Stimulated activated CD4-positive, alpha-beta T cell treated with anti-CD3 and anti-CD28 coated beads, Interleukin-4, amount 100 ng/mL, for 4 hours (primary cell): ENCODE measurements at regions not wholly inside any gene's neighbourhood (a gene's known extent, or its start where the extent isn't known, plus 50 kb on each side); places are given as distances from the start of the nearest gene placed in this dataset.

Source experiments
- DNase-seq, 2 experiments: peaks; one replicate each; pipeline ENCODE4 v3.0.0-alpha.2; 2020

GRCh38 chr18:40929399-40929798, 1025.6 kb upstream of the PIK3C3 start:
- no peak for DNase-seq

DNA sequence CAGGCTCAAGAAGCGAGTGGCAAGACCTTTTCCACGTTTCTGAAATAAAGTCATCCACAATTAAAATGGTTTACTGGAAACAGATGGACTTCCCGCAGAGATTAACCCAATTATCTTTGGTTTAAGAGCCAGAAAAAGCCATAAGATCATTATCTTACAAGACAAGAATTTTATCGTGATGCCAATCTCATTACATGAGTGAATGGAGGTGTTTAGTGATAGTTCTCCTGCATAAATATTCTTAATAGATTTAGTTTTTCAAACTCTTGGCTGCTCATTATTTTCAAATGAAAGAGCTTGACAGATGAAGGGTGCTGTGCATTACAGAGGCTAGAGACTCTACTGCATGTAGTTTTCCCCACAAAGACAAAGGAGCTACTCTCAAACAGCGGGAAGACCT, 1028.4 kb upstream of the PIK3C3 start:
- DNase-seq = no peak

DNA sequence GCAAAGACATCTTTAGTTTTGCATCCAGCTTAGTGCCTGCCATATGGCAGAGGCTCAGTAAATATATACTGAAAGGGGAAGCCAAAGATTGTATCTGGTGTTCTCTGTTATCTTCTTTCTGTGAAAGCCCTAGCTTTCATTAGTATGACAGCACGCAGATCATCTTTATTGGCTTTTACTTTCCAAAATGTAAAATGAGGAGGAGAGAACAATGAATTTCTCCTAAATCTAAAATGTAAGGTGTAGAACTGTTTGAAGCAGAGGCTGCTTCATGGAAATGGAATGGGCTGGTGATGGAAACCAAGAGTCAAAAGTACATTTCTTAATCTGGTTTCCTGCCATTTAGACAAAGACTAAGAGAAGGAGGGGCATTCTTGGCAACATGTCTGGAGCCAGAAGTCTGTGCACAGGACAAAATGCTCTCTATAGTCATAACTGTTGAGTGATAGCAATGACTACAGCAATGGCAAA, 1029.9 kb upstream of the PIK3C3 start:
- no peak for DNase-seq

DNA sequence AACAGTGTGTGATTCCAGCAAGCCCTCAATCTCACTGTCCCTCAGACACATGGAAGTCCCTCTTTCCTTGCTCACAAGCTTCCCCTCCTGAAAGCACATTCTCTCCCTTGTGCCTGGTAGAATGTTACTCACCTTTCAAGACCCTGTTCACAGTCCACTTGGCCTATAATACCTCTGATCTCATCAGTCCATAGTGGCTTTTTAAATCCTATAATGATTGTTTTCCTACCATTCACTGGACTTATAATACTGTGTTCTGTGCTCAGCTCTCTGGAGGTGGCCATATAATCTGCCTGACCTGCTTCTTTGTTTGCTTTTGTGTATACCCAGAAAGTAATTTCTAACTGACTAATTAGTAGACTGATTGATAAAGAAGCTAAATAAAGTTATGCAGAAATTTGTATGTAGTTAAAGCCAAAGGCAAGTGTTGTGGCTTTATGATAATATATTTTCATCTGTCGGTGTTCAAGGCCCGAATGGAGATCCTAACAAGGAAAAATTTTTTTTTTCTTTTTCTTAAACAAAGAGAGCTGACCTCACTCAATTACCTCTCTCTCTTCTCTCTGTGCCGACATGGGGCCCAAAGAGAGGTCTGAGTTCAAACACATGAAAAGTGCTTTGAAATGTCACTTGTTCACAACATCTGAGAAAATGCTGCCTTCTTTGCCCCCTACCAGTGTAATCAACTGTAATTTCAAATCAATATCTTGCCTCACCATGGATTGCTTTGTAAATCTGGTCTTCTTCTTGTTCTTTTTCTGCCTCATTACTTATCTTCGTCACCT, 1033.0 kb upstream of the PIK3C3 start:
- DNase-seq = no peak

DNA sequence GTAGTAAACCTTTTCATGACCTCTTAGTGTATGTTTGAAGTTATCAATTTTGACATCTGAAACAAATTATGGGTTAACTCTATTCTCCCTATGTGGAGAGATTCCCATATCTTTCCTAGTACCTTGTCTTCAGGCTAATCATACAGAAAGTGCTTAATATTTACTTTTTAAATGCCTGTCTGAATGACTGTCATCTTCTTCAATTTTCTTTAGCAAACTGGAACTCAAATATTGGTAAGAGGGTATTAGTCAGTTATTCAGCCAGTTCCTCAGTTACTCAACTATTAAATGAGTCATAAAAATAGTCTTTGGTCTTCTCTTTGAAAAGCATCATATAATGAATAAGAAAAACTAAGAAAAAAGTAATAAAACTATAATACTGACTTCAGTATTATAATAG, 1038.0 kb upstream of the PIK3C3 start:
- no peak for DNase-seq

DNA sequence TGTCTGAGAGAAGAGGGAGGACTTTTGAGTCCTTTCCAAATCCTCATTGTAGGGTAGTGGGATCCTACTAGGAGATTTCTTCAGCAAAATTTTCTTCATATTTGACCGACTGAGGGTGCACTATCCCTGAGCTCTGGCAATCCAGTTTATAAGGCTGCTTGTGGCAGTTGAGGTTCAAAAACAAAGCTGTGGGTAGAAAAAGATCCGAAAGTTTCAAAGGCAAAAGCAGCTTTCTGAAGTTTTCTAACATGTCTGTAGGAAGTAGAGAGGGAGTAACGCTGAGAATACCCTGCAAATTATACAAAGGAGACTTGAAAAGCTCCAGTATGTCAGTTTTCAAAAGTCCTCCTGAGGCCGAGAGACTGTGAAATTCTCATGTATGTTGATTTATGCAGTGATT, 1039.3 kb upstream of the PIK3C3 start:
- DNase-seq = no peak

GRCh38 chr18:40911582-40912254, 1043.3 kb upstream of the PIK3C3 start:
- no peak for DNase-seq

DNA sequence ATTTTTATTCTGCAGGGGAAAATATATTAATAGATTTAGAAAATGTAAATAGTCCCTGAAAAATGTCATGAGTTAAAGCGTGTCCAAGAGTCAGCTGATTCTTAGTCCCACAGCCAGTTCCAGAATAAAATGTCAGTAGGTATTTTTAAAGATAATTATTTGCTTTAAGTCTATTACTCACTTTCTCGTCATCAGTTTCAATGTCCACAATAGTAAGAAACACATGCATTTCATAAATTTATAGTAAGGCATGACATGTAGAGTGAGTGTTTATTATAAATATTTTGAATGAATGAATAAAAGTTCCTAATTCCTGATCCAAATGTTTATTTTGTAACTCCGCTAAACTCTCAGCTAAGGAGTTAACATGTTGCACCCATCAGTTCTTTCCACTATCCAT, 1044.0 kb upstream of the PIK3C3 start:
- no peak for DNase-seq

GRCh38 chr18:40907842-40908241, 1047.2 kb upstream of the PIK3C3 start:
- no peak for DNase-seq

- DNase-seq = no peak
Measured at GRCh38 chr18:40904295-40904694, 1050.7 kb upstream of the PIK3C3 start.

DNA sequence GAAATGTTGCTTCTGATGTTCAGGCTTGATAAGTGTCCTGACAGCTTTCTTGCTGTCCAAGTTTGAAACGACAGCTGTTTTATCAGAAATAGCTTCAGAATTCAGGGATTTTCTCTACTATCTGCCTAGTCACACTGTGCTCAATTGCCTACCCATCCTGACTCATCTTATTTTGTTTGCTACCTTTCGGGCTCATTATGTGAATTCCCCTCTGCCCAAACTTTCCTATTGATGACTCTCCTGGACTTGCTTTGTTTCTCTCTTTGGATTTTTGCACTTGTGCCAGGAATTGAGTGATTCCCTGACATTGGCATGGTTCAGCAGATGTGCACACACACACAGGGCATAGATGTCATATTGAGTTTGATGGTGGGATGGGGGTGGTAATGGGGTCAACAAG, 1052.6 kb upstream of the PIK3C3 start:
- no peak for DNase-seq

DNA sequence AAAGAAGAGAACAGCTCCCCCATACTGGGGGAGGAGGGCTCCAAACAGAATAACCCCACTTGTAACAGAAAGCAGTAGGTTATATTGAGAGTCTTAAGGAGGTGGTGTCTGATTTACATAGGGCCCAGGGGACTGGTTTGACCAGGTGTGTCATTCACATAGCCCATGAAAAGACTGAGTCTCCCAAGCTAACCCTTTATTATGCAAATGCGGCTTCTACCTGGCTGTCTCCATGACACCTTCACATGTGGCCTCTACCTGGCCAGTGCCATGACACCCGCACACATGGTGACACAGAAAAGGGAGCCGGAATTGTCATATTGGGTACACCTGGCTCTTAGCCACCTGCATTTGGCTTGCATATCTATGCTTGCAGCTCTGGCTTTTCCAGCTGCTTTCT, 1057.2 kb upstream of the PIK3C3 start:
- DNase-seq = no peak

DNA sequence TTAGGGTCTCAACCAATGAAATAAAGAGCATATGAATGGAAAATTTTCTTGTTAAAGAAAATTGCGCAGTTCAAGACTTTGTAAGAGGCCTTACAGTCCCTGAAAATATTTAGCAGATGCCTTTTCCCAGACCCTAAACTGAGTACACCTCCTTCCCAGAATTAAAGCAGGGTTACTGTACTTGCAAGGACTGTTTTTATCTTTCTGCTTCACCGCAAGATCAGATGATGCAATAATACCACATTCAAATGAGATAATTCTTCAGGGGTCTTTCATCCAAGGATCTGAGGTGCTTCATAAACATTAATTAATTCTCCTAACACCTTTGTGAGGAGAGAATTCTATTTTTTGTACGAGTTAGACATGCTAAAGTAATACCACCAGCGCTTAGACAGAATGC, 1071.8 kb upstream of the PIK3C3 start:
- DNase-seq = no peak

DNA sequence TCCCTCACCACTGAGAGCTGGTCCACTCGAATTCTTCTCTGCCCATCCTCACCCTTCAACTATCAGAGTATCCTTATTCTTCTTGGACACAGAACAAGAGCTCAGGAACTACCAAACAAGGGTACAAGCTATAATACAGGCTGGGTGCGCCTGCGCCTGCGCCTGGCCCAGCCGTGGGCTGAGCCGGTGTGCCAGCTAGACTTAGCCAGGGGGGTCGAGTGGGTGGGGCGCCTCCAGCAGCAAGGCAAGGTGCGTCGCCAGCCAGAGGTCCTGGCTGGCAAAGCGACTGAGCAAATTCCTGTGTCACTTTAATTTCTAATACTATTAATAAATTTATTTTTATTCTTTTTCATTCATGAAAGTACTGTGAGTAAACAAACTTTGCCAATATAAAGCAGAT, 1072.6 kb upstream of the PIK3C3 start:
- no peak for DNase-seq

- no peak for DNase-seq
Measured at GRCh38 chr18:40878371-40878770, 1076.7 kb upstream of the PIK3C3 start.

GRCh38 chr18:40877096-40877495, 1077.9 kb upstream of the PIK3C3 start:
- DNase-seq = no peak

GRCh38 chr18:40875101-40875615, 1079.9 kb upstream of the PIK3C3 start:
- DNase-seq = no peak

GRCh38 chr18:40874233-40874632, 1080.8 kb upstream of the PIK3C3 start:
- DNase-seq = no peak

DNA sequence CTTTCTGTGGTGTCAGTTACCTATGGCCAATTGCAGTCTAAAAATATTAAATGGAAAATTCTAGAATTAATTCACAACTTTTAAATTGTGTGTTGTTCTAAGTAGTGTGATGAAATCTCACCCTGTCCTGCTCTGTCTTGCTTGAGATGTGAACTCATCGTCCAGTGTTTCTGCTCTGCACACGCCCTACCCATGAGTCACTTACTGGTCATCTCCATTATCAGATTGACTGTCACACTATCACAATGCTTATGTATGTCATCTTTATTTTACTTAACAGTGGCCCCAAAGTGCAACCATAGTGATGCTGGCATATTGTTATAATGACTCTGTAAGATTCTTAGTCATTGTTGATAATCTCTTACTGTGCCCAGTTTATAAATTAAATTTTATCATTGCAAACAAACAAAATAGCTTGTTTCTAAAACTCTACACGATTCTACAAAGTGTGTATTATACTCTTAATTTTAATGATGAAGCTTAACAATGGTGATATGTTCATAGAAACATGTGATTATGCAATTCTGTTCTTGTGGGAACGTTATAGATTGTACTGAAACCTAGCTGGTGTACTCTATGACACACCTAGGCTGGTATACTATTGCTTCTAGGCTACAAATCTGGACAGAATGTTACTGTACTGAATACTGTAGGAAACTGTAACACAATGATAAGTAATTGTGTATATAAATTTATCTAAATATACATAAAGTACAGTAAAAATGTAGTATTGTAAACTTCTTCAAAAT, 1086.8 kb upstream of the PIK3C3 start:
- no peak for DNase-seq

- no peak for DNase-seq
Measured at GRCh38 chr18:40867459-40867858, 1087.6 kb upstream of the PIK3C3 start.

DNA sequence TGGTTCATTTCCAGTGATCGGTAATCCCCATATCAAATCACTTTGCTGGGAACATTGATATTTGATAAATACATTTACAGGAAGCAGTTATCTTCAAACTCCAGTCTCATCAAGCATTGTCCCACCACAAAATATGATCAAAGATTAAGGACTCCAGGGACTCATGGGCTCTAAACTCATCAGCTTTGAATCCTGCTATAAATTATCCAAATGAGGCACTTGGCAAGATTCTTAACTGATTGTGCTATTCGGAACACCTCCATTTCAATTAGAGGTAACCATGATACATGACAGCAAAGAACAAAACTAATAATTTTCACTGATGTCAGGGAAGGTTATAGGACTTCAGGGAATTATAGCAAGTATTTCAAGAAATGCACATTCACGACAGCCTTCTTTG, 1088.1 kb upstream of the PIK3C3 start:
- DNase-seq = no peak

DNA sequence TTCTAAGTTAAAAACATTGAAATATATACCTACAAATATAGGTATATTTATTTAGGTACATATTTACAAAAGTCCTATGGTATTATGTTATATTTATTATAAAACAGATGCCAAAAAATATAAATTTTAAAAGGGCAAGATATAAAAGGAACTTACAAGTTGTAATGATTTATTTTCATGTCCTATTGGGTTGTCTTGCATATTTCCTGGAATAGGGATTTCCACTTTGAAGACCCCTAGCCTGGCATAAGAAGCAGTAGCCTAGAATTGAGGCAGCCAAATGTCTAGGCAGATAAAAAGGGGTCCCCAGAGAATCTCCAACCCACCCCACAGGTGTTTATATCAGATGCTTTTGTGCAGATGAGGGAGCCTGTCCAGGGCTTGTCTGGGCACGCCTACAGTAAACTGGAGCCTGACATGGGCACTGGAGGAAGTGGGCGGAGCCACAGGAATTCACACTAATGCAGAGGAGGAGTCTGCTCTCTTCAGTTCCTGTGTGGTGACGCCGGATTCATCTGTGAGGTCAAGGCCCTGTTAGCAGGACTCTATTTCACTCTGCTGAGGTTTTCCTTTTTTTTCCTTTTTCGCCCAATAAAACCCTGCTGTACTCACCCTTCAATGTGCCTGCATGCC, 1088.9 kb upstream of the PIK3C3 start:
- DNase-seq = no peak

GRCh38 chr18:40864846-40865245, 1090.2 kb upstream of the PIK3C3 start:
- no peak for DNase-seq
